ENCODE measurements at regions not wholly inside any gene's neighbourhood (a gene's known extent, or its start where the extent isn't known, plus 50 kb on each side); places are given as distances from the start of the nearest gene placed in this dataset.

DNA sequence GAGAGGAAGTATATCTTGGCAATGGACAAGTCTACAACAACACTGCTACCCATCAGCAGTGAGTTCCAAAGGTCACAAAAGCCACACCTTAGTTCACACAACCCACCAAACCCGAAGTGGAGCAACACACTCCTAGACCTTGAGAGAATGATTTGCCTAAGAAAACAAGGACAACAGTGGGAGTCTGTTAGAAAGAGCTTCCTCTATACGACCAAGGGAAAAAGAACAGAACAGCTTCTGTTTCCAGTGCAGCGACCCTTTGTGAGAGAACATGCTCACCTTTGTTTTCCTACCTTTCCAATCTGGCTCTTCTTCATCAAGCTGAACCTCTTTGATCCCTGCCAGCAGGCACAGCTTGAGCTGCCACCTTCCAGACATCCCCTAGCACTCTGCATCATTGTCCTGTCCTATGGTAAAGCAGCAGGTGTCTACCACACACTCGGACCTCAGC lies 56.7 kb upstream of the PALMD start (continued):
- no peak for TF ChIP-seq AGO1 (IDR thresholded peaks at IDR 0.05; ENCODE audit: low read depth, low read length, poor library complexity, severe bottlenecking)
- no peak for TF ChIP-seq BRCA1 (CRISPR knock-in tag; IDR thresholded peaks at IDR 0.05)
- TF ChIP-seq, protein P1, sequence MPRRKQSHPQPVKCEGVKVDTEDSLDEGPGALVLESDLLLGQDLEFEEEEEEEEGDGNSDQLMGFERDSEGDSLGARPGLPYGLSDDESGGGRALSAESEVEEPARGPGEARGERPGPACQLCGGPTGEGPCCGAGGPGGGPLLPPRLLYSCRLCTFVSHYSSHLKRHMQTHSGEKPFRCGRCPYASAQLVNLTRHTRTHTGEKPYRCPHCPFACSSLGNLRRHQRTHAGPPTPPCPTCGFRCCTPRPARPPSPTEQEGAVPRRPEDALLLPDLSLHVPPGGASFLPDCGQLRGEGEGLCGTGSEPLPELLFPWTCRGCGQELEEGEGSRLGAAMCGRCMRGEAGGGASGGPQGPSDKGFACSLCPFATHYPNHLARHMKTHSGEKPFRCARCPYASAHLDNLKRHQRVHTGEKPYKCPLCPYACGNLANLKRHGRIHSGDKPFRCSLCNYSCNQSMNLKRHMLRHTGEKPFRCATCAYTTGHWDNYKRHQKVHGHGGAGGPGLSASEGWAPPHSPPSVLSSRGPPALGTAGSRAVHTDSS (CRISPR knock-in tag; conservative IDR thresholded peaks at IDR 0.05), result no peak
- TF ChIP-seq ZSCAN25 (CRISPR knock-in tag; IDR thresholded peaks at IDR 0.05), result no peak
- no peak for TF ChIP-seq ZNF44 (CRISPR knock-in tag; IDR thresholded peaks at IDR 0.05)
- no peak for TF ChIP-seq ZNF724P (CRISPR knock-in tag; IDR thresholded peaks at IDR 0.05; ENCODE audit: borderline replicate concordance)
- TF ChIP-seq SOX6 (IDR thresholded peaks at IDR 0.05), result no peak
- peak; percentile 92 for TF ChIP-seq SOX6 (CRISPR knock-in tag; IDR thresholded peaks at IDR 0.05)
- no peak for TF ChIP-seq ZNF652 (CRISPR knock-in tag; IDR thresholded peaks at IDR 0.05; ENCODE audit: borderline replicate concordance, low read depth)
- TF ChIP-seq ZNF577 (CRISPR knock-in tag; IDR thresholded peaks at IDR 0.05; ENCODE audit: borderline replicate concordance, low read depth), result no peak
- TF ChIP-seq NFE2L1 (CRISPR knock-in tag; IDR thresholded peaks at IDR 0.05; ENCODE audit: borderline replicate concordance), result no peak
- no peak for TF ChIP-seq ZNF547 (CRISPR knock-in tag; IDR thresholded peaks at IDR 0.05)
- no peak for TF ChIP-seq KLF11 (CRISPR knock-in tag; IDR thresholded peaks at IDR 0.05)
- peak; percentile 31; the same call in 1 of the 2 replicates for TF ChIP-seq NR2C2 (CRISPR knock-in tag; IDR thresholded peaks at IDR 0.05; ENCODE audit: borderline replicate concordance)
- no peak for TF ChIP-seq SMAD1 (CRISPR knock-in tag; IDR thresholded peaks at IDR 0.05; ENCODE audit: borderline replicate concordance, low read depth)
- no peak for TF ChIP-seq NCOA1 (CRISPR knock-in tag; IDR thresholded peaks at IDR 0.05)
- TF ChIP-seq, protein P2, sequence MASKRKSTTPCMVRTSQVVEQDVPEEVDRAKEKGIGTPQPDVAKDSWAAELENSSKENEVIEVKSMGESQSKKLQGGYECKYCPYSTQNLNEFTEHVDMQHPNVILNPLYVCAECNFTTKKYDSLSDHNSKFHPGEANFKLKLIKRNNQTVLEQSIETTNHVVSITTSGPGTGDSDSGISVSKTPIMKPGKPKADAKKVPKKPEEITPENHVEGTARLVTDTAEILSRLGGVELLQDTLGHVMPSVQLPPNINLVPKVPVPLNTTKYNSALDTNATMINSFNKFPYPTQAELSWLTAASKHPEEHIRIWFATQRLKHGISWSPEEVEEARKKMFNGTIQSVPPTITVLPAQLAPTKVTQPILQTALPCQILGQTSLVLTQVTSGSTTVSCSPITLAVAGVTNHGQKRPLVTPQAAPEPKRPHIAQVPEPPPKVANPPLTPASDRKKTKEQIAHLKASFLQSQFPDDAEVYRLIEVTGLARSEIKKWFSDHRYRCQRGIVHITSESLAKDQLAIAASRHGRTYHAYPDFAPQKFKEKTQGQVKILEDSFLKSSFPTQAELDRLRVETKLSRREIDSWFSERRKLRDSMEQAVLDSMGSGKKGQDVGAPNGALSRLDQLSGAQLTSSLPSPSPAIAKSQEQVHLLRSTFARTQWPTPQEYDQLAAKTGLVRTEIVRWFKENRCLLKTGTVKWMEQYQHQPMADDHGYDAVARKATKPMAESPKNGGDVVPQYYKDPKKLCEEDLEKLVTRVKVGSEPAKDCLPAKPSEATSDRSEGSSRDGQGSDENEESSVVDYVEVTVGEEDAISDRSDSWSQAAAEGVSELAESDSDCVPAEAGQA (IDR thresholded peaks at IDR 0.05; ENCODE audit: low read depth), result no peak
- TF ChIP-seq, protein P2 (CRISPR knock-in tag; IDR thresholded peaks at IDR 0.05; ENCODE audit: borderline replicate concordance), result no peak
- TF ChIP-seq MAFG (CRISPR knock-in tag; IDR thresholded peaks at IDR 0.05), result no peak
- TF ChIP-seq NFIB (CRISPR knock-in tag; IDR thresholded peaks at IDR 0.05; ENCODE audit: borderline replicate concordance), result no peak
- no peak for TF ChIP-seq KLF12 (CRISPR knock-in tag; IDR thresholded peaks at IDR 0.05; ENCODE audit: borderline replicate concordance)
- TF ChIP-seq EHMT2 (IDR thresholded peaks at IDR 0.05; ENCODE audit: borderline replicate concordance, low read depth, low read length), result peak; percentile 96; the same call in 1 of the 2 replicates
- TF ChIP-seq MATR3 (CRISPR knock-in tag; IDR thresholded peaks at IDR 0.05), result no peak
- no peak for TF ChIP-seq ZNF275 (CRISPR knock-in tag; IDR thresholded peaks at IDR 0.05; ENCODE audit: borderline replicate concordance)
